Stimulated activated CD4-positive, alpha-beta T cell treated with anti-CD3 and anti-CD28 coated beads, Interleukin-12 subunit alpha, Interleukin-12 subunit beta, amount 100 ng/mL, for 24 hours (primary cell): ENCODE measurements at regions not wholly inside any gene's neighbourhood (a gene's known extent, or its start where the extent isn't known, plus 50 kb on each side); places are given as distances from the start of the nearest gene placed in this dataset.
"Not testable (repeated sequence)": the region's sequence is repeated elsewhere in the genome, so short reads cannot be mapped to it uniquely, and the experiment has no call there.

ENCODE experiments used
- DNase-seq, 2 experiments: peaks; one replicate each; pipeline ENCODE4 v3.0.0-alpha.2; 2020; ENCODE audit warnings: low read depth in 2 of 2

DNA sequence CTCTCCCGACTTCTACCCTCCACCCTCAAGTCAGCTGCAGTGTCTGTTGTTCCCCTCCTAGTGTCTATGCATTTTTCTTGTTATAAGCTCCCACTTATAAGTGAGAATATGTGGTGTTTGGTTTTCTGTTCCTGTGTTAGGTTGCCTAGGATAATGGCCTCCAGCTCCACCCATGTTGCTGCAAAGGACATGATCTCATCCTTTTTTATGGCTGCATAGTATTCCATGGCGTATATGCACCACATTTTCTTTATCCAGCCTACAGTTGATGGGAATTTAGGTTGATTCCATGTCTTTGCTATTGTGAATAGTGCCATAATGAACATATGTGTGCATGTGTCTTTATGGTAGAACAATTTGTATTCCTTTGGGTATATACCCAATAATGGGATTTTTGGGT, 80.7 kb downstream of the SPTSSA start:
- not testable (repeated sequence) for DNase-seq

DNA sequence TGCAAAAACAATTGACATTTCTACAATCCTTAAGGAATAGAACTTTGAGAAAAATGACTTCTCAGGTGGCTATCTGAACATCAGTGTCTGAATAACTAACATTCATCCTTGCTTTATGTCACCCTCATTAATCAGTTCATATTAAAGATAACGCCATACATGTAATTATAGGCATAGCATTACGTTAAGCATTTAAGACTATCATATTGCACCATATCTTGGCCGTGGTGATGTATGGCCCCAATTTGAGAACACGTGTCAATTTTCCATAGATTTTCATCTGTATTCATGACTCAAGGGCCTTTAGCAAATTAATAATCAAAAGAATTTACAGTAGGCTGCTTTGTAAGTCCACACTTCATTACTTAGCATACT, 81.6 kb downstream of the SPTSSA start:
- no peak for DNase-seq

DNA sequence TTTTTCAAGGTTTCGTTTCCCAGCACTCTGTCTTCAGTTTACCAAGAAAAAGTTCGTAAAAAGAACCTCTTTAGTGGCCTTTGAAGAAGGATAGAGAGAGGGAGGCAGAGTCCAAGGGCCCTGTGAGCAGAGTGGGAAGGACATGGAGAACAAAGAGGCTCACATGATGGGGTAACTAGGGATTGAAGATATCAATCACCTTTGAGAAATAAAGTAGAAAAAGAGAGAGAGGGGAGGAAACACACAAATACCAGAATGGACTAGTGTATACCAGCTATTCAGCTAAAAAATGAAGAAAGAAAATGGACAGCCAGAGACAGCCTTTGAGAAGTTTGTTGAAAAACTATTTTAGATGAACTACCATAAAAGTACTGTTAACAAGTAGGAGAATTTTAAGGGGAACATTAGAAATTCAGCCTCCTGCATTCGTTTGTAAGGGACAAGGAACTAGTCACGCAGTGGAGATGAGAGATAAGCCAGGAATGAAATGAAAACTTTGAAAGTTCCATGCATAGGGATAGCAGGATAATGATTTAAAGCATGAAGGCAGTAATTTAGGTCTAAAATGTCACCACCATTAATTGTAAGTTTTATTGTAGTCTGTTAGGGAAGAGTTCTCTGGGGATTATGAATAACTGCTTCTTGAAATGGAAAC, 82.1 kb downstream of the SPTSSA start:
- DNase-seq = no peak

DNA sequence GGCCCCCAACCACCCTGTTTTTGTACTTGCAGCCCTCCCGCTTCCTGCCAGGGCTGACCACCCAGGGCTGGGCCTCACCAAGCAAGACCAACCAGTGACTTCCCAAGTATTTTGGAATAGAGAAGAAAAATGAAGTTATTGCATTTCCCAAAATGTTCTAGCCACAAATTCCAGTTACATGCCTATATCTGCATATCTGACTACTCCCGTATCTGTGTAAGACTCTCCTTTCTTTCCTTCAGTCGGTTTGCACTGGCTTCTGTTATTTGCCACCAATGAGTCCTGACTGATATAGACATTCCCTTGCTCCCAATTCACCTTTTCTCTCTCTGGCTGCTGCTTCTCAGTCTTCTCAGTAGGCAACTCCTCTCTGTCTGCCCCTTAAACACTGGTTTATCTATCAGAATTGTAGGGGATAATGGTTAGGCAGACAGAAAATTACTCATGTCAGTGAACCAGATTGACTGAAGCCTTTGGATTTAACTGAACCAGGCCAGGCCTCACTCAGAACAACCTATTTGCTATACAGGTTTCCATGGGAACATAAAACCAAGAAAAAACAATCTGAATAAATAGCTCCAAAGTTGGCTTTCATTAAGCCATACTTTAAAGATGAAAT, 85.3 kb downstream of the SPTSSA start:
- no peak for DNase-seq

DNA sequence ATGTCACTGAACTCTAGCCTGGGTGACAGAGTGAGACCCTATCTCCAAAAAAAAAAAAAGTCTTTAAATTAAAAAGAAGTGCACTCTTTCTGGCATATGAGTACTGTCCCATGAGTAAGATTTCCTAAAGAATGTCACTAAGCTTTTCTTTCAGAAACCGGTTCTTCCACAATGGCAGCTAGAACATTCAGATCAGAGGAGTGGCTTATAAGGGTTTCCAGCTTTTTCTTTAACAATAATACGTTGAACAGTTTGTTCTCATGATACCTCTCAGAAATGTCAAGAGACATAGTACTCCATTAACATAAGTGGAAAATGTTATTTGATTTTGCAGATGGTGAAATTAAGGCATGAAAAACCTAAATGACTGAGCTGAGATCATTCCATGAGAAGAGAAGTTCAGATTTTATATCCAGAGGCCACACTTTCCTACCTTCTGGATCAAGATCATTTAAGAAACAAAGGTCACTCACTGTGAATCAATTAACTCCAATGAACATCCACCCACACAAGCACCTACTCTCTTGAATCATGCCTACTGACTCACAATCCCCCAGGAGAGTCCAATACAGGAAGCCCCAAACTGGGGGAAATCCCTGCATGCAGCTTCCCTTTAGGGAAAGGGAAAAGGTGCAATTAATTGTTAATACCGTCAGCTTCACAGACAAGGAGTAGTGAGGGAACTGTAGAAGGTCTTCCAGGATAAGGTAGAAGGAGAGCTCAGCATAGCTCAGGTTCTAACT, 86.9 kb downstream of the SPTSSA start:
- DNase-seq = no peak

DNA sequence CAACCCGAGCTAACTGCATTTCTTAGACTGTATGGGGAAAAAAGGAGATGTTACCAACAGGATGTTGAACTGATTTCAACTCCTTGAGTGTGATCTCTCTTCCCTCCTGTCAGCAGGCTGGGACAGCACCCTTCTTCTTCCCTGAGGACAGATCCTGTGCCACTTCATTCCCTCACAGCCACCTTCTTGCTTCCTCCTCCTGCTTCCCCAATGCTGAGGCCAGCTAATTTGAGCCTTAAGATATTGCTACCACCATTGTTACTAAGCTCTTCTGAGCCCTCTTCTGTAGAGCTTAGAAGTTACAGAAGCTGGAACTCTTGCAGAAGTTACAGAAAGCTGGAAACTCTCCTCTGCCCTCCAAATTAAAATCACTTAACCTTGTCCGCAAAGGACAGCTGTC, 88.8 kb downstream of the SPTSSA start:
- no peak for DNase-seq

DNA sequence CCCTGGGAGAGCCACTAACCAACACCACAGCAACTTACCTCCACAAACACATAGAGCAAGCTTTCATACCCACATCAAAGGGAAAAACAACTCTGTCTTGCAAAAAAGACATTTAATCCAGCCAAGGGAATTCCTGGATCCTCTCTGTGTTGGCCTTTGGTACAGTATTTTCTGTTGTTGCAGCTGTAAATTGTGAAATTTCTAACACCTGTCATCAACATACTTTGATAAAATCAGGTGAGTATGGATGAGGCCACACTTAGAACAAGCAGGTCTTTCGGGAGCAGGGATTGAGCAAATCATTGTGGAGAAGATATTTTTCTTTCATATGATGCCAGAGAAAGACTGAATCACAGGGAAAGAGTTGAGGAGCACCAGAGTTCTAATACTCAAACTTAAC, 89.3 kb downstream of the SPTSSA start:
- DNase-seq = no peak

DNA sequence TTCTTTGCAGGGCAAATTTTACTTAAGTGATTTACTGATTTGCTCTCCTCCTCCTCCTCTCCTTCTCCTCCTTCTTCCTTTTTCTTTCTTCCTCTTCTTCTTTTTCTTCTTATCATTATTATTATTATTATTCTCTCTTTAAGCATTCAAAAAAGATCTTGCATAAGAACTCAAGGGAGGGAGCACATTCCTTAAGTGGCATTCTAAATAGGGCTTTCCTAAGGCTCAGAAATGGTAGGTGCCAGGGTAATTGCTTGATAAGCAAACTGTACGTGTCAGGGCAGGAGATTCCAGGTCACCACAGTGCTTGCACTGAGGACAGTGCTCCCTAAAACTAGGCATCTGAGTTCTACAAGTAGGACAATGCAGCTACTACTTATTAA, 92.4 kb downstream of the SPTSSA start:
- no peak for DNase-seq

DNA sequence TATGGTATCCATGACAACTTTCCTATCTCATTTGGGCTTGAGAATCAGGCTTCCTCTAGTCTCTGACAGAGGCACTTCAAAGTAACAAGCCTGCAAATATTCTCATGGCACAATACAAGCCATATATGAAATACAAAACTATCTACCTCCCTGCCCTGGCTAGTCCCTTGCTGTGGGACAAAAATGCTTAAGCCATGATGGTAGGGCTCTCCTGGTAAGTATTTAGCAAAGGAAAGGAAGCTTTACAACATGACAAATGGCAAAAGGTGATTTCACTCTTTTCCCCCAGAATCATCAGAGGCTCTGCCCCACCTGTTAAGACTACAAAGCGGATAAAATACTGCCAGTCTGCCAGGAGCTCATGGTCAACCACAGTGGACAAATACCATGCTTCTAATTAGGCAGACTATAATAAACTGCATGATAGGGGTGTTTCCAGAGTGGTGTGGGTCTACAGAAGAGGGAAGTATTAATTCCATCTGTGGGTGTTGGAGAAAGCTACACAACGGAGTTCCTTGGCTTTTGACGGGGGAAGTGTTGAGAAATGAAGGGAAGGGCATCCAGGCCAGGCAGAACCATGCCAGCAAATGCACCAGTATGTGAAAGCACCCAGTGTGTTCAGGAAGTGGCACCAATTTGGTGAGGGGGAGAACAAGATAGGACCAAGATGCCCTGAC, 92.9 kb downstream of the SPTSSA start:
- DNase-seq = no peak

DNA sequence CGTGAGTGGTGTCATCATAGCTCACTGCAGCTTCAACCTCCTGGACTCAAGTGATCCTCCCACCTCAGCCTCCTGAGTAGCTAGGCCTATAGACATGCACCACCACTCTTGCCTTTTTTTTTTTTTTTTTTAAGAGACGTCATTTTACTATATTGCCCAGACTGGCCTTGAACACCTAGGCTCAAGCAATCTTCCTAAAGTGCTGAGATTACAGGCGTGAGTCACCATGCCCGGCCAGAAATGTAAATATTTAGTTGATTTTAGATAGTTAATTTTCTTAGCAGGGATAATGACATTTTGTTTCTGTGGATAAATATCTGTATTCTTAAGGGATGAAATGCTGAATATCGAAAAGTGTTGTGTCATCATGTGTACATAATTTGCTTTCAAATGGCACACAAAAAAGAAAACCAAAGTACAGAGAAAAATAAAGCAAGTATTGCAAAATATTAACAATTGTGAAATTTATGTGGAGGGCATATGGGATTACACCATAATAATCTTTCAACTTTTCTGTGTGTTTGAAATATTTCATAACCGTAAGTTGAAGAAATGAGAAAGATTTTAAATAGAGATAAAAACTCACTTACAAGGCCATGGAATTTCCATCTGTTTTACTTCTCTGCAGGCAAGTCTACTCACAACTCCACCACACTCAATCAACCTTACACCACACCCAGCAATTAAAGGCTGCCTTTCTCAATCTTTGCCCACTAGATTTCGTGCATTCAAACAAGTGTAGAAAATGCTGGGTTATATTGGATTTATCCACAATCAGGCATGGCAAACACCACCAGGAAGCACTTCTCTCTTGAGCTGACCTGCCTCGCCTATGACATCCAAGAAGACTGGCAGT, 93.7 kb downstream of the SPTSSA start:
- no peak for DNase-seq

DNA sequence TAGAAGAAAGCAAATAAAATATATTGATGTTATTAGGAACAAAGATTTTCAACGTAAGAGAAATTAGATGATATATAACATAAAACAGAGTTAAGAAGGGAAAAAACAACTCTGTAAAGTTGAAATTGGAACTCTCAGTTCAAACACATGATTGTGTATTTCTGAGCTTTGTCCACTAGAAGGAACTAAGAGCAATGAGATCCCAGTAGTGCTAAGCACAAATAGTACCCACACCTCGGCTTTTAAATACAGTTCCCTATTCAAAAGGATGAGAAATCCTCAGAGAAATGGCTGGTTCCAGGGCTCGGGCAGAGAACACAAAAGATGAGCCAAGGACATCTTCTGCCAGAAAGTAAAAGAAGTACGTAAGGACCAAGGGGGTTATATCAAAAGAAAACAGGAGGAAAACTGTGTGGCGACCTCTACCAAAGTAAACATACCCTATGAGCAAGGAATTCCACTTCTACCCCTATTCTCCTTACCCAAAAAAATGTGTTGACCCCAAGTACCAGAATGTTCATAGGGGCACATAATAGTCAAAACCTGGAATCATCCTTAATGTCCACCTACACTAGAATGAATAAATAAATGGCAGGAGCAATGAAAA, 96.6 kb downstream of the SPTSSA start:
- no peak for DNase-seq

DNA sequence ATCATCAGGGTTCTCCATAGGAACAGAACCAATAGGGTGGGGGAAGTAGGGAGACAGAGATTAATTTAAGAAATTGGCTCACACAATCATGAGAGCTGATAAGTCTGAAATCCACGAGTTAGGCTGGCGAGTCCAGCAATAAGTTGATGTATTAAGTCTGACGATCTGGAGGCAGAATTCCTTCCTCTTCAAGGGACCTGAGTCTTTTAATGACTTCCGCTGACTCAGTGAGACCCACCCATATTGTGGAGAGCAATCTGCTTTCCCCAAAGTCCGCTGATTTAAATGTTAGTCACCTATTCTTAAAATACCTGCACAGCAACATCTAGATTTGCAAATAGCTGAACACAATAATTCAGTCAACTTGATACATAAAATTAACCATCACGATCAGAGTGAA, 97.8 kb downstream of the SPTSSA start:
- DNase-seq = no peak

DNA sequence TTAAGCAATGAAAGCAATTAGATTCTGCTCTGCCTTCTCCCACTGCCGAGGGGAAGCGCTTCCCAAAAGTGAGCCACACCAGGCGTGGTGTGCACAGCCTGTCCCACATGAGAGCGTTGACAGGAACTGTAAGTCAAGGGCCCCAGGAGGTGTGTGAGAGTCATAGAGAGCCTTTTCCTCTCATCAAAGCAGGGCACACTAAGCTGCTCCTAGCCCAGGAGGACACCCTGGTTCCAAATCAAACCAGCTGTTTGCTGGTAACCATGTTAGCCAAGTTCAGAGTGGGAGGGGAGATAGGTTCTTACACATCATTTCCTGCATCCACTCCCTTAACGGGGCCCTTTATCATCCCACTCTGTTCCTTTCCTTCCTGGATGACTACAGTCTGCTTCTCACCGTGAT, 98.3 kb downstream of the SPTSSA start:
- DNase-seq = no peak

DNA sequence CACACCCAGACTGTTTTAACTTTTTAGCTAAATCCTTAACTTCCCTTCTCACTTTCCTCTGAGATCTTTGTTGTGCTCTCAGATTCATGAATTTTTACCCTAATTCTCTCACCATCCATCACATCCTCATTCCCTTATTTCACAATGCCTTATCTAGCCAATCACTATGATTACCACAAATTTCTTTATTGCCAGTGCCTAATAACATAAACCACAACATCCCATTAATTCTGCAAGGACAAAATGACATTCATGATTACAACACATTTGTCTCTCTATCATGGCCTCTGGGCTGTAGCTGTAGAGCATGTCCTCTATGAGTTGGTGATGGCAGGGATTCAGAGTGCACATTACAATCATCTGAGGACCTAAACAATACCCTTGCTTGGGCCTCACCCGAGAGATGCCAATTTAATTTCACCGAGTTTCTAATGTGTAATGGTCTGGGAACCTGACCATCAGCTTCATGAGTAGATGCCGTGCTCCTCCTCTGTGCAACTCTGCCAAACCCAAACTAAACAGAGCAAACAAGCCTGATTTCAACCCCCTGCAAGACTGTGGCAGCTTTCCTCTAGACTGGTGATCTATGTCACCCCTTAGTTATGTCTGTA, 99.3 kb downstream of the SPTSSA start:
- no peak for DNase-seq

DNA sequence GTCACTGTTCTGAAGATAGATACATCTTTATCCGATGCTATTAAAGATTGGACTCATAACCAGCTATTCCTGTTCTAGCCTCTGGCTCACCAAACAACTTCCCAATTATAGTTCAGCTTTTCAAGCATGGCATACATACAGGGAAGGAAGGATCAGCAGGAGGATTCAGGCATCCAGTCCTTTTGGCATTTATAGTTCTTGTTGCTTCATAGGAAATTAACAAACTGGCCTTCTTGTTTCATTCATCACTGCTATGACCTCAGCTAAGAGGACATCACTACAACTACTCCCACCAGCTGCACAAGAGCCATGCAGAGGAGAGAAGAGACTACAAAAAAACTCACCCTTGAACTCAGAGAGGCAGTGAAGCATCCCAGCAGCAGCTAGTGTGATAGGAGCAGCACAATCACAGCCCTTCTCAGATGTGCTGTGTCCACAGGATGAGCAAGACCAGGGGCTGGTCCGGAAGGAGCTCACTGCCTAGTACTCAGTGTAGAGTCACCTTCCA, 100.5 kb downstream of the SPTSSA start:
- no peak for DNase-seq

DNA sequence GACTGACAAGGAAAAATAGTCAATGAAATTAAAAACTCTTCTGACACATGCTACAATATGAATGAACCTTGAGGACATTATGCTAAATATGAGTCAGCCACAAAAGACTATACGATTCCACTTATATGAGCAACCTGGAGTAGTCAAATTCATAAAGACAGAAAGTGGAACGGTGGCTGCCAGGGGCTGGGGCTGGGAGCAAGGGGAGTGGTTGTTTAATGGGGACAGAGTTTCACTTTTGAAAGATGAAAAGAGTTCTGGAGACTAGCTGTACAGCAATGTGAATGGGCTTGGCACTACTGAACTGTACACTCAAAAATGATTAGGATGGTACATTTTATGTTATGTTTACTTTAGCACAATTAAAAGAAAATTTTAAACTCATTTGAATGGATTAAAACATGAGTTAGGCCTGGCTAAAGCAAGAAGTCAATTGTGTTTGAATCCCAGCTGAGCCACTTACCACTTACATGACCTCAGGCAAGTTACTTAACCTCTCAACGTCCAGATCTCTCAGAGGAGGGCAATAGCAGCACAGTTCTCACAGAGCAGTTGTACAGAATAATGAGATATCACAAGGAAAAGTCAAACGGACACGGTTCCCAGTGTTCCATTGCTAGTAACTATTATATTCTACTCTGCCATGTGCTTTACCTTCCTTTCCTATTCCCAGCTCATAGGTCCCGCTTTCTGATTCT, 102.5 kb downstream of the SPTSSA start:
- DNase-seq = no peak

DNA sequence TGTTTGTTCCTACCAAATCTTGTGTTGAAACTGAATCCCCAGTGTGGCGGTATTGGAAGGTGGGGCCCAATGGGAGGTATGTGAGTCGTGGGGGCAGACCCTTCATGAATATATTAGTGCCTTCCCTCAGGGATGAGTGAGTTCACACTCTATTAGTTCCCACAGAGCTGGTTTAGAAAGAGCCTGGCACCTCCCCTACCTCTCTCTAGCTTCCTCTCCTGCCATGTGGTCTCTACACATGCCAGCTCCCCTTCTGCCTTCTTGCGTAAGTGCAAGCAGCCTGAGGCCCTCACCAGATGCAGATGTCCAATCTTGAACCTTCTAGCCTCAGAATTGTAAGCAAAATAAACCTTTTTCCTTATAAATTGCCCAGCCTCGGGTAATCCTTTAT, 105.8 kb downstream of the SPTSSA start:
- DNase-seq = no peak

DNA sequence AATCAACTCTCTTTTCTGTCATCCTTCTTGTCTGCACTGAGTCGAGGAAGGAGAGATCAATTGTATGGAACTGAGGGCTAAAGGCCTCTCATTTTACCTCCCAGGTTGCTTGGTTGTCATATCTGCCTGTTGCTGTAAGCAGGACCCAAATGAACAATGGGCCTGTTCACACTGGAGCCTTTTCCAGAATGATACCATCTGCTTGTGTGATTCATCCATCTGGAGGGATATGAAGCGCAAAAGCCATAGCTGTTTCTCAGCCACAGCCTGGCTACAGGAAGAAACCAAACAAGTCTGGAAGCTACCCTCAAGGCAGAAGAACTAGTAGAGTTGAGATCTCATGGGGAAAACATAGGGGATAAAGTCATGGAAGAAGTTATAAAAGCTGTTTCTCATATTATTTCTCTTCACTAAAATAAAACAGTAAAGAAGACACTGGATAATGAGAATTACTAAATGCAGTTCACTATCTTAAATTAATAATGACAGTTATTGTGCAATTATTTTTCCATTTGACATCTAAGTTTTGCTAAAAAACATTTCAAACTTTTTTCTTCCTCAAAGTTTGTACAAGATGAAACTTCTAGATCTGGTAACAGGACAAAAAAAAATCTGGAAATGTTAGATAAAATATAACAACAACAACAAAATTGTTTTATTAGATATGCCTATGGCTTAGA, 106.3 kb downstream of the SPTSSA start:
- no peak for DNase-seq

DNA sequence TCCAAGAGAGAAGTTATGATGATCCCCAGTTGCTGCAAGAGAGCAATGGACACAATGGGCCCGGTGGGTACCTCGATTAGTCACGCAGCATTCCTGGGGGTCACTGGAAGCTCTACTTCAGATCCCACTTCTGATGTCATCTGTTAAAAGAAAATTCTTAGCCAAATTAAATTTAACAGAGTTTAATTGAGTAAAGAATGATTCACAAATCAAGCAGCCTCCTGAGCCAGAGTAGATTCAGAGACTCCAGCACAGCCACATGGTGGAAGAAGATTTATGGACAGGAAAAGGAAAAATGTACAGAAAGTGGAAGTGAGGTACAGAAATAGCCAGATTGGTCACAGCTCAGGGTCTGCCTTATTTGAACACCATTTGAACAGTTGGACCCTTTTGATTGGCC, 107.5 kb downstream of the SPTSSA start:
- DNase-seq = no peak

DNA sequence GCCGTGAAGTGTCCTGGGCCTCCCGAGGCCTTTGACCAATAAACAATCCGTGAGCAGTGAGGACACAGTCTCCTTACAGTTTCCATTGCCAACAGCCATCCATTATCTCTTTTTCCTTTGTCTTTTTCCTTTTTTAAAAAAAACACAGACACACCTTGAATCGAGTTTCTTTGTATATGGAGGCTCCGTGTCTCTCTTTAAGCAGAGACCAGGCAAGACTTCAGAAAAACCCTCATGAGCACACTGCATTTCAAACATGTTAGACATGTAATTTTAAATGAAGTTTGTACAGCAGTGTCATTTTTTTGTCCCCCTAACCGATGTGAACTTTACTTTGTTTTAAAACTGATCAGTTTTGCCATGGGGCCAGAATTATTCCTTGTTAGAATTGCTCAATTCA, 111.1 kb downstream of the SPTSSA start:
- DNase-seq = no peak
